WI38 (cell line): ENCODE measurements at regions not wholly inside any gene's neighbourhood (a gene's known extent, or its start where the extent isn't known, plus 50 kb on each side); places are given as distances from the start of the nearest gene placed in this dataset.

Source experiments
- H3K4me3 ChIP-seq: 2 replicates; pipeline ENCODE4 v1.5.1; 2011; ENCODE audit warnings: low read depth, mild to moderate bottlenecking, control low read depth, low read length
- TF ChIP-seq, protein P1 (sequence below): IDR thresholded peaks from 2 replicates; pipeline ENCODE4 v1.5.1; 2012; ENCODE audit warnings: low read depth, mild to moderate bottlenecking, control low read depth, low read length

DNA sequence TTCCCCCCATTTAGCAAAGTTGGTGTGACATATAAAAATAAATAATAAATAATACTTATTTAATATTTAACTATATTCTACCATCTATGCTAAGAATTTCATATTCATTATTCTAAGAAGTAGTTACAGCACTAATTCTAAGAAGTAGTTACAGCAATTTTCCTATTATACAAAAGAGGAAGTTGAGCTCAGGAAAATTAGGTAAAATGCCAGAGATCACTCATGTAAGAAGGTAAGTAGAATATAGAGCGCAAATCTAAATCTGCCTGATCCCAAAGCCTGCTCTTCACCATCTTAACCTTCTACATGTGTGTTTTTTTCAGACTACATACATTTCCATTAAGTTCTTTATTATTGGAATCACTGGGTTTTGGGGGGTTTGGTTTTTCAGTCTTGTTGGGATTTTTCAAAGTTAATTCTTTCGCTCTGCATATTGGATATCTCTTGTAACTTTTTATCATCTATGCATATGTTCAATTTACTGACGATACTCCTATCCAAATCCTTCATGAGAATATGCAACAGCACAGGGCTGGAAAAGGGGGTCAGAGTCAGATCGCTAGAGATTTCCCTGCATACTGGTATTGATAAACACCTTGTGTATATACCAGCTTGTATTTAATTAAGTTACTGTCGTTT, 852.1 kb downstream of the MAT2B start:
- H3K4me3 ChIP-seq = no peak overlapping the region
- TF ChIP-seq, protein P1, sequence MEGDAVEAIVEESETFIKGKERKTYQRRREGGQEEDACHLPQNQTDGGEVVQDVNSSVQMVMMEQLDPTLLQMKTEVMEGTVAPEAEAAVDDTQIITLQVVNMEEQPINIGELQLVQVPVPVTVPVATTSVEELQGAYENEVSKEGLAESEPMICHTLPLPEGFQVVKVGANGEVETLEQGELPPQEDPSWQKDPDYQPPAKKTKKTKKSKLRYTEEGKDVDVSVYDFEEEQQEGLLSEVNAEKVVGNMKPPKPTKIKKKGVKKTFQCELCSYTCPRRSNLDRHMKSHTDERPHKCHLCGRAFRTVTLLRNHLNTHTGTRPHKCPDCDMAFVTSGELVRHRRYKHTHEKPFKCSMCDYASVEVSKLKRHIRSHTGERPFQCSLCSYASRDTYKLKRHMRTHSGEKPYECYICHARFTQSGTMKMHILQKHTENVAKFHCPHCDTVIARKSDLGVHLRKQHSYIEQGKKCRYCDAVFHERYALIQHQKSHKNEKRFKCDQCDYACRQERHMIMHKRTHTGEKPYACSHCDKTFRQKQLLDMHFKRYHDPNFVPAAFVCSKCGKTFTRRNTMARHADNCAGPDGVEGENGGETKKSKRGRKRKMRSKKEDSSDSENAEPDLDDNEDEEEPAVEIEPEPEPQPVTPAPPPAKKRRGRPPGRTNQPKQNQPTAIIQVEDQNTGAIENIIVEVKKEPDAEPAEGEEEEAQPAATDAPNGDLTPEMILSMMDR = no peak

GRCh38 chr5:164358531-164359259, 853.3 kb downstream of the MAT2B start:
- TF ChIP-seq, protein P1 = no peak

GRCh38 chr5:164359260-164360255, 854.1 kb downstream of the MAT2B start:
- TF ChIP-seq, protein P1 = no peak
- no peak overlapping the region for H3K4me3 ChIP-seq

More at GRCh38 chr5:164358531-164359259, 853.3 kb downstream of the MAT2B start:
- H3K4me3 ChIP-seq = no peak overlapping the region

- TF ChIP-seq, protein P1 = no peak
- no peak overlapping the region for H3K4me3 ChIP-seq
These were observed 855.2 kb downstream of the MAT2B start for GRCh38 chr5:164360589-164360988.

DNA sequence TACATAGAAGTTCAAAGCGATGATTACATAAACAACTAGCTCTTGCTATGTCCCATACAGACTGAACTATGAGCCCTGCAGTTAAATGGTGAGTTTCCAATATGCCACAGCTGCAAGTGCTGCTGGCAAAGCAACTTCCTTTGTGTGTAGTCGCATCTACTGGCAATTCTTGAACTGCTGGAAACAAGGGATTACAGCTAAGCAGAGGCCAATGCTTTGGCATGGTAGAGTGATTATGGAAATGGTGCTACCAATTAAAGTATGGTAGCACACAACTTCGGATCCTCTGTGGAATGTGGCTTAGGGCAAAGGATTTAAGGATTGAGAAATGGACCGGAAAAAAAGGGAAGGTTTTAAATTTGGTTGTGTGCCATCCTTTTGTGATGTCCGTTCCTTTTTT, 856.6 kb downstream of the MAT2B start:
- no peak overlapping the region for H3K4me3 ChIP-seq
- TF ChIP-seq, protein P1 = no peak

- H3K4me3 ChIP-seq = no peak overlapping the region
- TF ChIP-seq, protein P1 = no peak
These were observed 857.4 kb downstream of the MAT2B start for GRCh38 chr5:164362835-164363234.
